ENCODE measurements at regions not wholly inside any gene's neighbourhood (a gene's known extent, or its start where the extent isn't known, plus 50 kb on each side); places are given as distances from the start of the nearest gene placed in this dataset. TPM values are rescaled to one million over a fixed set of nuclear protein-coding genes. Genes with fewer than 3 reads are reported as not detected.

DNA sequence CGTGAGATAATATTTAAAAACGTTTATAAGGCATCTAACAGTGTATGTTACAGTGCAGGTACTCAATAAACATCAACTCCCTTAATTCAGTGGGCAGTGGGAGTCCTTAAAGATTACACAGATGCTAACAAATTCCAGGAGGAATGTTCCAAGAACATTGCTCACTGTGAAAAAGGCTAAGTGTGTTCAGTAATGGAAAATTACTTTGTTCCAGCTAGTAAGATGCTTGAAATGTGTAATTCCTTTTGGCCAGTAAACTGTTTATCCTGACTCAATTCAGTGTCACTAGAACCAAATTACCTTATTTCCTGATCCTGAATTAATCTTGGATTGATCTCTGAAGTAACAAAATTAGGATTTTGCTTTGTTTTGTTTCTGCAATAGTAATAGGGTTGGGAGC is 54.2 kb upstream of the SEMA6D start:
- no peaks in the 10 kb centered on the region for H4K20me1 ChIP-seq (ENCODE audit: insufficient read depth, low read depth, low read length)
- no peak overlapping the region for H3K9ac ChIP-seq (ENCODE audit: low read length)
- no peaks in the 10 kb centered on the region for H3K36me3 ChIP-seq (ENCODE audit: insufficient read depth, low read length)
- H3K9me3 ChIP-seq (ENCODE audit: low read length), result peaks cover 10% of the 10 kb centered on the region
- H2AFZ ChIP-seq (ENCODE audit: low read length), result no peak overlapping the region
- no peaks in the 10 kb centered on the region for H3K9me2 ChIP-seq (replicated peaks; ENCODE audit: insufficient read depth, low read length)
- no peaks in the 10 kb centered on the region for H3K4me1 ChIP-seq (ENCODE audit: low read length)
- H3K27ac ChIP-seq (ENCODE audit: low read length), result no peak overlapping the region
- H3K27me3 ChIP-seq (ENCODE audit: low read length), result no peaks in the 10 kb centered on the region
- H3K79me2 ChIP-seq (ENCODE audit: low read length), result no peaks in the 10 kb centered on the region
- no peak for DNase-seq
- no peak overlapping the region for H3K4me3 ChIP-seq (ENCODE audit: low read length)
- H3K4me2 ChIP-seq (ENCODE audit: low read depth, low read length, poor library complexity, severe bottlenecking), result no peak overlapping the region

Small RNA genes lying in the stretch of these regions (small RNA-seq; reads per million reads assigned to genes)
- not detected for gene MTND5P40
- not detected for gene RF01182
- 0.32 reads per million for gene RN7SKP139
- not detected for gene RNU6-1014P
